ENCODE measurements at regions not wholly inside any gene's neighbourhood (a gene's known extent, or its start where the extent isn't known, plus 50 kb on each side); places are given as distances from the start of the nearest gene placed in this dataset.

DNA sequence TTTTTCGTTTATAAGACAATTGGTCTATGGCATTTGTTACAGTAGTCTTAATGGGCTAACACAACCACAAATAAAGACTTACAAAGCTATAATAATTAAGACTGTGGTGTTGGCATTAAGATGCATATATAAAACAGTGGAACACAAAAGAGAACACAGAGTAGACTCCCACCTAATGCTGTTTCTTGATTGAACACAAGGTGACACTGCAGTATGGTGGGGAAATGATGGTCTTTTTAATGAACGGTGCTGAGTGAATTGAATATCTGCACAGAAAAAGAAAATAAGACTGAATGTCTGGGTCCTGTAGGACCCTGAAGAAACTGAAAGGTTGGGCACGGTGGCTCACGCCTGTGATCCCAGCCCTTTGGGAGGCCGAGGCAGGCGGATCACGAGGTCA, 1136.6 kb upstream of the NXPH2 start:
- TF ChIP-seq, protein P1, sequence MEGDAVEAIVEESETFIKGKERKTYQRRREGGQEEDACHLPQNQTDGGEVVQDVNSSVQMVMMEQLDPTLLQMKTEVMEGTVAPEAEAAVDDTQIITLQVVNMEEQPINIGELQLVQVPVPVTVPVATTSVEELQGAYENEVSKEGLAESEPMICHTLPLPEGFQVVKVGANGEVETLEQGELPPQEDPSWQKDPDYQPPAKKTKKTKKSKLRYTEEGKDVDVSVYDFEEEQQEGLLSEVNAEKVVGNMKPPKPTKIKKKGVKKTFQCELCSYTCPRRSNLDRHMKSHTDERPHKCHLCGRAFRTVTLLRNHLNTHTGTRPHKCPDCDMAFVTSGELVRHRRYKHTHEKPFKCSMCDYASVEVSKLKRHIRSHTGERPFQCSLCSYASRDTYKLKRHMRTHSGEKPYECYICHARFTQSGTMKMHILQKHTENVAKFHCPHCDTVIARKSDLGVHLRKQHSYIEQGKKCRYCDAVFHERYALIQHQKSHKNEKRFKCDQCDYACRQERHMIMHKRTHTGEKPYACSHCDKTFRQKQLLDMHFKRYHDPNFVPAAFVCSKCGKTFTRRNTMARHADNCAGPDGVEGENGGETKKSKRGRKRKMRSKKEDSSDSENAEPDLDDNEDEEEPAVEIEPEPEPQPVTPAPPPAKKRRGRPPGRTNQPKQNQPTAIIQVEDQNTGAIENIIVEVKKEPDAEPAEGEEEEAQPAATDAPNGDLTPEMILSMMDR (IDR thresholded peaks at IDR 0.05): no peak

DNA sequence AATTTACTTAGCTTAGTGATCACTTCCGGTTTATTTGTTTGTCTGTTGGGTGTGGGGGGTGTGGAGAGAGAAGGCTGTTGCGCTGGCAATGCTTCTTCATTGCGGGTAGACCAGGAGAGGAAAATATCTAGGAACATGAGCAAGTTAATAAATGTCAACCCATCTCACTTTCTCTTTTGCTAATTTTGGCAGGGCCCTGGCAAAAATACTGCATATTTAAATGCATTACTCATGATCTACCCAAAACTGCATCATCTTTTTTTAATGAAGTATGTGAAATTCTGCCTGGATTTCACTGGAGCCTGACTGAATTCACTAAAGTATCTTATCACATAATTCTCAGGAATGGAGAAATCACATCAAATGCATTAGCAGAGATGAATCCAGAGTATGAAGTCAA, 1131.0 kb upstream of the NXPH2 start:
- no peak for DNase-seq
- no peaks in the 10 kb centered on the region for H3K36me3 ChIP-seq (ENCODE audit: insufficient read depth in 1 of 2, low read depth in 1 of 2)
- ATAC-seq: no peak
- 84 to 89% (median 84%) methylated on average over 3 of the region's 3 CpGs for WGBS, 3 donors
- TF ChIP-seq, protein P1 (IDR thresholded peaks at IDR 0.05): no peak
- no peaks in the 10 kb centered on the region for H3K9me3 ChIP-seq
- no peaks in the 10 kb centered on the region for H3K4me1 ChIP-seq
- intact Hi-C loops (cut with DNase I): no loop called here
- no peak overlapping the region for H3K27ac ChIP-seq
- no peak overlapping the region for H3K4me3 ChIP-seq
- H3K27me3 ChIP-seq (ENCODE audit: insufficient read depth in 3 of 3, low read length in 2 of 3): no peaks in the 10 kb centered on the region

More for the DNA sequence above, 1136.6 kb upstream of the NXPH2 start:
- intact Hi-C loops (cut with DNase I): no loop called here
- Histone ChIP-seq H3K27ac (no peak overlapping the region), H3K27me3 (ENCODE audit: insufficient read depth in 3 of 3, low read length in 2 of 3) (no peaks in the 10 kb centered on the region), H3K4me1 (no peaks in the 10 kb centered on the region), H3K9me3 (no peaks in the 10 kb centered on the region), H3K4me3 (no peak overlapping the region), H3K36me3 (ENCODE audit: insufficient read depth in 1 of 2, low read depth in 1 of 2) (no peaks in the 10 kb centered on the region)
- WGBS, 3 donors: 70 to 78% (median 75%) methylated on average over 5 to 7 of the region's 7 CpGs
- DNase-seq (no peak), ATAC-seq (no peak)

DNA sequence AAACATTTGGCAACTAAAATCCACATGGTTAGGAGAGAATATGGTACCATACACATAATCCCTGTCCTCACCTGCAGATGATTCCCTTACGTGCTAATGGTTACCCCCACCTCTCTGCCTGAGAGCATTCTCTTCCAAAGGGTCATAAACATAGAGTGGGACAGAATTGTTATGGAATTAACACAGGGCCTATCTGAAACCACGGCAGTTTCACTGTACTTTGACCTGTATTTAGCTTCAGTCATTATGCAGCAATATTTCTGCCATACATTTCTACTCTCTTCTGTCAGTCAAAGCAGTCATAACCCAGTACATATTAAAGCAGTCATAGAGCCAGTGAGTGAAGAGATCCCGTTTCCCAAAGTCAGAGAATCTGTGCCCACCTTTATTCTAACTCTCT, 1128.9 kb upstream of the NXPH2 start:
- no peak for ATAC-seq
- TF ChIP-seq, protein P1 (IDR thresholded peaks at IDR 0.05): no peak
- no peaks in the 10 kb centered on the region for H3K4me1 ChIP-seq
- 37 to 66% (median 66%) methylated on average over 3 of the region's 3 CpGs for WGBS, 3 donors
- H3K27me3 ChIP-seq (ENCODE audit: insufficient read depth in 3 of 3, low read length in 2 of 3): no peaks in the 10 kb centered on the region
- H3K27ac ChIP-seq: no peak overlapping the region
- H3K4me3 ChIP-seq: no peak overlapping the region
- DNase-seq: no peak
- no peaks in the 10 kb centered on the region for H3K9me3 ChIP-seq
- H3K36me3 ChIP-seq (ENCODE audit: insufficient read depth in 1 of 2, low read depth in 1 of 2): no peaks in the 10 kb centered on the region
- intact Hi-C loops (cut with DNase I): no loop called here

DNA sequence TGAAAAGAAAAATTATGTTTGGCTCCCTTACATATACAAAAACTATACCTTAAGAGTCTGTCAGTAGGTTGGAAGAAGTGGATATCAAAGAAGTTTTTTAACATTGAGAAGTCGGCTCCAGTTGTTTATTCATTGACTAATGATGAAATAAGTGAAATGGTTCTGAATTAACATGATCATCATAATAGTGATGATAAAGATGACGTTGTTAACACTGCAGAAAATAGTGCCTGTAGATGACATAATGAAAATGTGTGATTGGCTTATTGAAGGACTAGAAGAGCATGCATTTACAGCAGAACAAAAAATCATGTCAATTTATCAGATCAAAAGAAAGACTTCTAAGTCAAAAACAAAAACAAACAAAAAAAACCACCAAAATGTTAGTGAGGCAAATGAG, 1125.4 kb upstream of the NXPH2 start:
- no peak for ATAC-seq
- Histone ChIP-seq H3K4me1 (no peaks in the 10 kb centered on the region), H3K4me3 (no peak overlapping the region), H3K36me3 (ENCODE audit: insufficient read depth in 1 of 2, low read depth in 1 of 2) (no peaks in the 10 kb centered on the region), H3K9me3 (no peaks in the 10 kb centered on the region), H3K27me3 (ENCODE audit: insufficient read depth in 3 of 3, low read length in 2 of 3) (no peaks in the 10 kb centered on the region), H3K27ac (no peak overlapping the region)
- DNase-seq: no peak
- TF ChIP-seq, protein P1 (IDR thresholded peaks at IDR 0.05): no peak
- 84 to 88% (median 86%) methylated on average over 2 of the region's 2 CpGs for WGBS, 3 donors
- intact Hi-C loops (cut with DNase I): no loop called here

DNA sequence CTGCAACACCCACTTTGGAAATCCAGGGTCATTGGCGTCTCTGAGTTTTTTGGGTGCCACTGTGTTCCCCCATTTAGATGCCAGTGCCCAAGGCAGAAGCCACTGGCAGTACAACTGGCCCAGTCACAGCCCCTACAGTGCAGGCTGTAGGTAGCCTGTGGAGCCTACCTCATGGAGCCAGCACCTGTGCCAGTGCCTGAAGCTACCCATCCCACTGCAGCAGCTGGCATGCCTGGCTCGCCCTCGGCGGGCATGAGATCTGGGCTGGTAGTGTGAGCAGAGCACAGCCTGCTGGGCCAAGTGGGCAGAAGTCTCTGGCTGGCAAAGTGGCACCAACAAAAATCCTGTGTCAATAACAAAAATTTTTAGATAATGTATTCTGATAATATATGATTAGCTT, 1111.4 kb upstream of the NXPH2 start:
- Histone ChIP-seq H3K27me3 (ENCODE audit: insufficient read depth in 3 of 3, low read length in 2 of 3) (no peaks in the 10 kb centered on the region), H3K36me3 (ENCODE audit: insufficient read depth in 1 of 2, low read depth in 1 of 2) (no peaks in the 10 kb centered on the region), H3K27ac (no peak overlapping the region), H3K9me3 (no peaks in the 10 kb centered on the region), H3K4me3 (no peak overlapping the region), H3K4me1 (no peaks in the 10 kb centered on the region)
- WGBS, 3 donors: 75 to 90% (median 76%) methylated on average over 4 of the region's 4 CpGs
- TF ChIP-seq, protein P1 (IDR thresholded peaks at IDR 0.05): no peak
- DNase-seq (no peak), ATAC-seq (no peak)
- intact Hi-C loops (cut with DNase I): no loop called here

All from psoas muscle (tissue), 7 donors.